ENCODE measurements at regions not wholly inside any gene's neighbourhood (a gene's known extent, or its start where the extent isn't known, plus 50 kb on each side); places are given as distances from the start of the nearest gene placed in this dataset.

DNA sequence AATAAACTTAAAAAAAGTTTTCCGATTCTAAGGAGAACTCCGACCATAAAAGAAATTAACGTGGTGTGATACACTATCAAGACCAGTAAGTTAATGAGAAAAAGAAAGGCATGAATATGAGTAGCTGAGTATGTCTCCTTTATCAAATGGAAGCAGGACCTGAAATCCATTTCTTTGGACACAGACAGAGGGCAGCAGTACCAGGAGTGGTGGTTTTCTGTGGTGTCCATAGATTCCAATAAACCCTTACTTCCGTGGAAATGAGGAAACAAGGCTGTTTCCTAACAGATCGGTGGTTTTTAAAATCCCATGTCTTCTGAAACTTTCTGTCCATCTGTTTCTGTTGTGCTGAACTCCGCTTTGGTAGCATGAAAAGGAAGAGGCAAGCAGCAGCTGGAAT, 128.5 kb upstream of the TSPAN5 start:
- Histone ChIP-seq H3K27ac (ENCODE audit: control insufficient read depth, insufficient read depth, low read length) (no peak overlapping the region), H2AFZ (ENCODE audit: control insufficient read depth, low read length) (no peak overlapping the region), H3K4me2 (ENCODE audit: control insufficient read depth, extremely low read depth, insufficient read depth, low read depth, low read length) (no peak overlapping the region), H3K79me2 (ENCODE audit: control insufficient read depth, insufficient read depth, low read length) (no peaks in the 10 kb centered on the region), H3K9me1 (ENCODE audit: control insufficient read depth, extremely low read depth, insufficient read depth, low read length) (no peaks in the 10 kb centered on the region), H3K36me3 (ENCODE audit: control insufficient read depth in 2 of 2, extremely low read depth in 1 of 2, insufficient read depth in 2 of 2, low read length in 2 of 2) (no peaks in the 10 kb centered on the region), H3K4me1 (ENCODE audit: control insufficient read depth, extremely low read depth, insufficient read depth, low read length) (no peaks in the 10 kb centered on the region), H3K27me3 (ENCODE audit: control insufficient read depth, extremely low read depth, insufficient read depth, low read length) (no peaks in the 10 kb centered on the region), H4K20me1 (ENCODE audit: control insufficient read depth, extremely low read depth, insufficient read depth, low read length) (no peaks in the 10 kb centered on the region), H3K4me3 (ENCODE audit: control insufficient read depth in 2 of 3, extremely low read depth in 1 of 3, insufficient read depth in 2 of 3, low read depth in 1 of 3, low read length in 3 of 3) (no peak overlapping the region), H3K9me3 (ENCODE audit: control insufficient read depth, low read depth, low read length) (no peaks in the 10 kb centered on the region), H3K9ac (ENCODE audit: control insufficient read depth, extremely low read depth, insufficient read depth, low read length) (no peak overlapping the region)
- dilution Hi-C loops (cut with MboI; ENCODE audit: extremely low pct_ligation_motif_present, low sequenced_read_pairs): no loop called here
- no peak for TF ChIP-seq EZH2 (IDR thresholded peaks at IDR 0.05; ENCODE audit: low read length)
- TF ChIP-seq, protein P1, sequence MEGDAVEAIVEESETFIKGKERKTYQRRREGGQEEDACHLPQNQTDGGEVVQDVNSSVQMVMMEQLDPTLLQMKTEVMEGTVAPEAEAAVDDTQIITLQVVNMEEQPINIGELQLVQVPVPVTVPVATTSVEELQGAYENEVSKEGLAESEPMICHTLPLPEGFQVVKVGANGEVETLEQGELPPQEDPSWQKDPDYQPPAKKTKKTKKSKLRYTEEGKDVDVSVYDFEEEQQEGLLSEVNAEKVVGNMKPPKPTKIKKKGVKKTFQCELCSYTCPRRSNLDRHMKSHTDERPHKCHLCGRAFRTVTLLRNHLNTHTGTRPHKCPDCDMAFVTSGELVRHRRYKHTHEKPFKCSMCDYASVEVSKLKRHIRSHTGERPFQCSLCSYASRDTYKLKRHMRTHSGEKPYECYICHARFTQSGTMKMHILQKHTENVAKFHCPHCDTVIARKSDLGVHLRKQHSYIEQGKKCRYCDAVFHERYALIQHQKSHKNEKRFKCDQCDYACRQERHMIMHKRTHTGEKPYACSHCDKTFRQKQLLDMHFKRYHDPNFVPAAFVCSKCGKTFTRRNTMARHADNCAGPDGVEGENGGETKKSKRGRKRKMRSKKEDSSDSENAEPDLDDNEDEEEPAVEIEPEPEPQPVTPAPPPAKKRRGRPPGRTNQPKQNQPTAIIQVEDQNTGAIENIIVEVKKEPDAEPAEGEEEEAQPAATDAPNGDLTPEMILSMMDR (optimal IDR thresholded peaks at IDR 0.05 in 1 of 3, IDR thresholded peaks at IDR 0.05 in 1 of 3, conservative IDR thresholded peaks at IDR 0.05 in 1 of 3; ENCODE audit: extremely low read depth in 1 of 3, insufficient read depth in 2 of 3, low read length in 3 of 3): peak in 1 of 3 experiments; percentile 14
- FAIRE-seq: no peak
- DNase-seq (ENCODE audit: low read depth, low spot score): no peak

GRCh38 chr4:98784947-98785706, 126.7 kb upstream of the TSPAN5 start:
- Histone ChIP-seq H3K27me3 (ENCODE audit: control insufficient read depth, extremely low read depth, insufficient read depth, low read length) (no peaks in the 10 kb centered on the region), H4K20me1 (ENCODE audit: control insufficient read depth, extremely low read depth, insufficient read depth, low read length) (no peaks in the 10 kb centered on the region), H3K4me3 (ENCODE audit: control insufficient read depth in 2 of 3, extremely low read depth in 1 of 3, insufficient read depth in 2 of 3, low read depth in 1 of 3, low read length in 3 of 3) (no peak overlapping the region), H3K4me1 (ENCODE audit: control insufficient read depth, extremely low read depth, insufficient read depth, low read length) (no peaks in the 10 kb centered on the region), H3K36me3 (ENCODE audit: control insufficient read depth in 2 of 2, extremely low read depth in 1 of 2, insufficient read depth in 2 of 2, low read length in 2 of 2) (no peaks in the 10 kb centered on the region), H2AFZ (ENCODE audit: control insufficient read depth, low read length) (no peak overlapping the region), H3K9me1 (ENCODE audit: control insufficient read depth, extremely low read depth, insufficient read depth, low read length) (no peaks in the 10 kb centered on the region), H3K27ac (ENCODE audit: control insufficient read depth, insufficient read depth, low read length) (no peak overlapping the region), H3K79me2 (ENCODE audit: control insufficient read depth, insufficient read depth, low read length) (no peaks in the 10 kb centered on the region), H3K9me3 (ENCODE audit: control insufficient read depth, low read depth, low read length) (no peaks in the 10 kb centered on the region), H3K4me2 (ENCODE audit: control insufficient read depth, extremely low read depth, insufficient read depth, low read depth, low read length) (no peak overlapping the region), H3K9ac (ENCODE audit: control insufficient read depth, extremely low read depth, insufficient read depth, low read length) (no peak overlapping the region)
- FAIRE-seq: peak; percentile 46
- dilution Hi-C loops (cut with MboI; ENCODE audit: extremely low pct_ligation_motif_present, low sequenced_read_pairs): no loop called here
- TF ChIP-seq, protein P1 (optimal IDR thresholded peaks at IDR 0.05 in 1 of 3, IDR thresholded peaks at IDR 0.05 in 1 of 3, conservative IDR thresholded peaks at IDR 0.05 in 1 of 3; ENCODE audit: extremely low read depth in 1 of 3, insufficient read depth in 2 of 3, low read length in 3 of 3): no peak
- no peak for TF ChIP-seq EZH2 (IDR thresholded peaks at IDR 0.05; ENCODE audit: low read length)
- no peak for DNase-seq (ENCODE audit: low read depth, low spot score)
